MG63 (cell line): ENCODE measurements at regions not wholly inside any gene's neighbourhood (a gene's known extent, or its start where the extent isn't known, plus 50 kb on each side); places are given as distances from the start of the nearest gene placed in this dataset.
"Not testable (repeated sequence)": the region's sequence is repeated elsewhere in the genome, so short reads cannot be mapped to it uniquely, and the experiment has no call there.

Source experiments
- DNase-seq: peaks from one replicate; pipeline ENCODE4 v3.0.0-alpha.2; 2020
- H3K27me3 ChIP-seq: fragments of 250-450 bp; sonication (Bioruptor Pico); 2 replicates; pipeline ENCODE4 v1.5.1; 2020; ENCODE audit warnings: mild to moderate bottlenecking, moderate library complexity
- H3K36me3 ChIP-seq: fragments of 250-450 bp; sonication (Bioruptor Pico); 2 replicates; pipeline ENCODE4 v1.5.1; 2020; ENCODE audit warnings: mild to moderate bottlenecking, moderate library complexity
- H3K4me3 ChIP-seq: fragments of 250-450 bp; sonication (Bioruptor Pico); 2 replicates; pipeline ENCODE4 v1.5.1; 2020; ENCODE audit warnings: mild to moderate bottlenecking, moderate library complexity
- H3K9me3 ChIP-seq: fragments of 250-450 bp; sonication (Bioruptor Pico); 2 replicates; pipeline ENCODE4 v1.5.1; 2020; ENCODE audit warnings: mild to moderate bottlenecking, moderate library complexity

DNA sequence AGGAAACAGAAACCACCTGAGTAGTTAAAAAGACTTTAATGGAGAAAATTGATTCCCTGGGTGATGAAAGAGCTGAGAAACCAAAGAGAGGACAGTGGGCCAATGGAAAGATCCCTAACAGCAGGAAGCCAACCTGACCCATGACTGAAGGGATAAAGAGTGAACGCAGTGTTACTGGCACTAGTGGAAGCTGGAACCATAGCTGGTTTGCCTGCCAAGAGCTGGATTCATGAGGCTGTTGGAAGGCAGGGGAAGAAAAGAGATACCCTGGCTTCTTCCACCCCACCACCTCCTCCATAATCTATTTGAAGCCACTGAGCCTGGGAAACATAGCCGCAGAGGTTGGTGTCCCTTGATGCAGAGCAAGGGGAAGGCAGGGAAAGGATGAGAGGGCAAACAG, 125.5 kb upstream of the PRKD1 start:
- H3K4me3 ChIP-seq = no peak overlapping the region
- no peaks in the 10 kb centered on the region for H3K9me3 ChIP-seq
- DNase-seq = peak; percentile 22
- no peaks in the 10 kb centered on the region for H3K27me3 ChIP-seq
- H3K36me3 ChIP-seq = no peaks in the 10 kb centered on the region

GRCh38 chr14:30054201-30054600, 126.6 kb upstream of the PRKD1 start:
- H3K36me3 ChIP-seq = no peaks in the 10 kb centered on the region
- H3K9me3 ChIP-seq = no peaks in the 10 kb centered on the region
- no peaks in the 10 kb centered on the region for H3K27me3 ChIP-seq
- no peak for DNase-seq
- no peak overlapping the region for H3K4me3 ChIP-seq

- H3K27me3 ChIP-seq = no peaks in the 10 kb centered on the region
- no peak overlapping the region for H3K4me3 ChIP-seq
- DNase-seq = no peak
- no peaks in the 10 kb centered on the region for H3K36me3 ChIP-seq
- H3K9me3 ChIP-seq = no peaks in the 10 kb centered on the region
Measured at GRCh38 chr14:30058401-30058800, 130.8 kb upstream of the PRKD1 start.

DNA sequence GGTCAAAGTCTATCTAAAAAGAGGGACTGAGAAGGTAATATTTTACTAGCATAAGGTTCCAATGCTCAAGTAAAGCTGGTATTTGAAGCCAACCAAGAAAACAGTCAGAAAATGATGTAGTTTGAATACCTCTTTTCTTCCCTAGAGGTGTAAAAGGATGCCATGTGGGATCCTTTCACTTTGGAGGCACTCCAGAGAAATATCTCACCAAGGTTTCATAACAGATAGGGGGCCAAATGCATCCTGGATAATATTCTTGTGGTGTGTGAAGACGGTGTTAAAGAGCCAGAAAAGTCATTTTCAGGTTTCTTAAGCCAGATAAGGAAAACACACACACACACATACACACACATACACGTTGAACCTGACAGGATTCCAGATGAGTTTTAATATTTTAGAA, 136.1 kb upstream of the PRKD1 start:
- Histone ChIP-seq H3K27me3 (no peaks in the 10 kb centered on the region), H3K9me3 (no peaks in the 10 kb centered on the region), H3K4me3 (no peak overlapping the region), H3K36me3 (no peaks in the 10 kb centered on the region)
- DNase-seq = no peak

DNA sequence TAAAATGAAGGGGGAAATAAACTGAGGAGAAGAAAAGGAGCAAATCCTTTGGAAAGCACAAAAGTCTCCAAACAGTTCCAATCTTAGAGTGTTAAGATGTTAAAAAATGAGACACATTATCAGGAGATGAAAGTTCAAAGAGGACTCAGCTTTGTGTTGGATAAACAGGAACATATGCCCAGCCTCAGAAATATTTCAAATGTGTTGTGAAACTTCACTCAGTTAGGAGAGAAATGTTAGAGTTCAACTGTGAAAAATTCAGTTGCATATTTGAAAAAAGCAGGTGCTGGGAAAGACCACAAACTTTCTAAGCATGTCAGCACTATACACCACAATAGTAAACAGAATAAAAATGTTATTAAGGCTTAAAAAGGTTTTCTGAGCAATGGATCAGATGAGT, 136.8 kb upstream of the PRKD1 start:
- H3K36me3 ChIP-seq = no peaks in the 10 kb centered on the region
- H3K9me3 ChIP-seq = no peaks in the 10 kb centered on the region
- H3K27me3 ChIP-seq = no peaks in the 10 kb centered on the region
- H3K4me3 ChIP-seq = no peak overlapping the region
- DNase-seq = no peak

DNA sequence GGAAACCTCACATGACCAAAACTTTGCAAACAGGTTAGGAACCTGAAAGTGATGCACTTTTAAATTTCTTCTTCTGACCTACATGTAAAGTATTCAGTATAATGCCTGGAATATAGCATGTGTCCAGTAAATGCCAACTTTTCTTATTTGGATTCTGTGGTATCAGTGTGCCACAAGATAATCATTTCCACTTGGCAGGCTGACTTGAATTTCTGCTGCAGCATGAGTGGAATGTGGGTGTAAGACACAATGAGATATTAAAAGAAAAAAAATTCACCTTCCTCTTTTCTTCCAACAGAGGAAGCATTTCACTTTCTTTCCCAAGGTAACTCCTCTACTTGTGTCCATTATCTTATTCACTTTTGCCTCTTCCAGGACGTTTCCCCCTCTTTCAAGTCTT, 141.9 kb upstream of the PRKD1 start:
- Histone ChIP-seq H3K4me3 (no peak overlapping the region), H3K27me3 (no peaks in the 10 kb centered on the region), H3K36me3 (no peaks in the 10 kb centered on the region), H3K9me3 (no peaks in the 10 kb centered on the region)
- DNase-seq = no peak

DNA sequence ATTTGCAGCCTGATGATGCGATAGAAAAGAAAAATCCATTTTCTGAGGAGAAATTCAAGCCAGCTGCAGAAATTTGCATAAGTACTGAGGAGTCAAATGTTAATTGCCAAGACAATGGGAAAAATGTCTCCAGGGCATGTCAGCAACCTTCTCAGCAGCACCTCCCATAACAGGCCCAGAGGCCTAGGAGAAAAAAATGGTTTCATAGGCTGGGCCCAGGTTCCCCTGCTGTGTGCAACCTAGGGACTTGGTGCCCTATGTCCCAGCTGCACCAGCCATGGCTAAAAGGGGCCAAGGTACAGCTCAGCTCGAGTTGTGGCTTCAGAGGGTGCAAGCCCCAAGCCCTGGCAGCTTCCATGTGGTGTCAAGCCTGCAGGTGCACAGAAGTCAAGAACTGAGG, 144.8 kb upstream of the PRKD1 start:
- not testable (repeated sequence) for H3K4me3 ChIP-seq, H3K9me3 ChIP-seq, DNase-seq, H3K27me3 ChIP-seq, H3K36me3 ChIP-seq

GRCh38 chr14:30077946-30078345, 150.3 kb upstream of the PRKD1 start:
- no peak overlapping the region for H3K4me3 ChIP-seq
- H3K36me3 ChIP-seq = no peaks in the 10 kb centered on the region
- no peaks in the 10 kb centered on the region for H3K27me3 ChIP-seq
- H3K9me3 ChIP-seq = no peaks in the 10 kb centered on the region
- DNase-seq = no peak

- Histone ChIP-seq H3K36me3 (no peaks in the 10 kb centered on the region), H3K4me3 (no peak overlapping the region), H3K27me3 (no peaks in the 10 kb centered on the region), H3K9me3 (no peaks in the 10 kb centered on the region)
- no peak for DNase-seq
Measured at GRCh38 chr14:30078811-30079402, 151.3 kb upstream of the PRKD1 start.

DNA sequence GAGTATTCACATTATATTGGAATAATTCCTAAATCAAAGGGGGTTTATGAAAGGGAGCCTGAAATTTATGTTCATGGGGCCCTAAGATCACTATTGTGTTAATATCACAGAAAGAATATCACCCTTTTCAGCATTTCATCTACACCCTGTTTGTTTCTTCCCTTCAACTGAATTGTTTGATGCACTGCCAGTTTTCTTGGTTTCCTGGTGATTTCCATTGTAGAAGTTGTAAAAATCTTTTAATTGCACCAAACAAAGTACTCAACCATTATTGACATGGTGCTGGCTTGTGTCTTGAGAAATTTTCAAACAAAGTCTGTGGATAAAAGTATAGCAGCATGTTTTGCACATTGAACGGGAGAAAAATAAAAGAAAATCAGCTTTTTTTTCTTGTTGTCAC, 154.8 kb upstream of the PRKD1 start:
- Histone ChIP-seq H3K4me3 (no peak overlapping the region), H3K9me3 (no peaks in the 10 kb centered on the region), H3K27me3 (no peaks in the 10 kb centered on the region), H3K36me3 (no peaks in the 10 kb centered on the region)
- DNase-seq = no peak

DNA sequence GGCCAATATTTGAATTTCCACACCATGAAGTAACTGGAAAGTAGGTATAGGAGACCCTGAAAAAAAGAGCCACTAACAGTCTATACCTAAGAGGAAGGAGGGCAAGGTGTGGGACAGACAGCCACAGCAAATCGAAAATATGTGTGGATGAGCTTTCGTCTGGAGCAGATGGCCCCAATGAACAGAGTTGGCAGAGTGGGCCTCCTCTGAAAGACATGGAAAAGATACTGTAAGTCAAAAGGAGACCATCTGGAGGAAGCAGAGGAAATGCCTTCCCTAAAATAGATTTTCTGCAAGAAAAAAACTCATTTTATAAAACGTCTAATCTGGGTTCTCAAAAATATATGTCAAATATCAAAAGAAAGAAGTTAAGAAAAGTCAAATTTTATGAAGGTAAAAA, 157.2 kb upstream of the PRKD1 start:
- no peak for DNase-seq

DNA sequence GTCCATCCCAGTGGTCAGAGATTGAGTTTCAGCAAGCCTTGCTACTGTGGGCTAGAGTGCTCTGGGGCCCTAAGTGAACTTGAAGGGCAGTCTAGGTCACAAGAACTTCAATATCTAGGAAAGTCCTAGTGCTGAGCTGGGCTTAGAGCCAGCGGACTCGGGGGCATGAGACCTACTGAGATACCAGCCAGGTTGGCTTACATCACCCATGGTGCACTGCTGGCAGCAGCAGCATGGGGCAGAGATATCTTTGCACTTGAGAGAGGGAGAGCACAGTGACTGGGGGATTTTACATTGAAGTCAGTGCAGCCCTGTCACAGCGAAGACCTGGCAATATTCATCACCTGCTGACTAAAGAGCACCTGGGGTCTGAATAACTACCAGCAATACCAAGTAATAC, 158.3 kb upstream of the PRKD1 start:
- H3K9me3 ChIP-seq = no peaks in the 10 kb centered on the region
- H3K4me3 ChIP-seq = no peak overlapping the region
- no peak for DNase-seq
- H3K27me3 ChIP-seq = no peaks in the 10 kb centered on the region
- no peaks in the 10 kb centered on the region for H3K36me3 ChIP-seq

More for the DNA sequence above, 157.2 kb upstream of the PRKD1 start:
- H3K27me3 ChIP-seq = no peaks in the 10 kb centered on the region
- H3K4me3 ChIP-seq = no peak overlapping the region
- no peaks in the 10 kb centered on the region for H3K9me3 ChIP-seq
- no peaks in the 10 kb centered on the region for H3K36me3 ChIP-seq

DNA sequence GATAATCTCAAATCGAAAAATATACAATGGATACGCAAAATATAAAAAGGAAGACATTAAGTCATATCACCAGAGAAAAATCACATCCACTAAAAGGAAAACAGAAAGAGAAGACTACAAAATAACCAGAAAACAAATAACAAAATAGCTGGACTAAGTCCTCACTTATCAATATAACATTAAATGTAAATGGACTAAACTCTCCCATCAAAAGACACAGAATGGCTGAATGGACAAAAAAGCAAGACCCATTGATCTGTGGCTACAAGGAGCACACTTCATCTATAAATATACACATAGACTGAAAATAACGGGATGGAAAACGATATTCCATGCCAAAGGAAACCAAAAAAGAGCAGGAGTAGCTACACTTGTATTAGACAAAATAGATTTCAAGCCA, 161.0 kb upstream of the PRKD1 start:
- no peaks in the 10 kb centered on the region for H3K36me3 ChIP-seq
- no peak overlapping the region for H3K4me3 ChIP-seq
- no peaks in the 10 kb centered on the region for H3K27me3 ChIP-seq
- no peak for DNase-seq
- H3K9me3 ChIP-seq = peaks cover 5% of the 10 kb centered on the region

DNA sequence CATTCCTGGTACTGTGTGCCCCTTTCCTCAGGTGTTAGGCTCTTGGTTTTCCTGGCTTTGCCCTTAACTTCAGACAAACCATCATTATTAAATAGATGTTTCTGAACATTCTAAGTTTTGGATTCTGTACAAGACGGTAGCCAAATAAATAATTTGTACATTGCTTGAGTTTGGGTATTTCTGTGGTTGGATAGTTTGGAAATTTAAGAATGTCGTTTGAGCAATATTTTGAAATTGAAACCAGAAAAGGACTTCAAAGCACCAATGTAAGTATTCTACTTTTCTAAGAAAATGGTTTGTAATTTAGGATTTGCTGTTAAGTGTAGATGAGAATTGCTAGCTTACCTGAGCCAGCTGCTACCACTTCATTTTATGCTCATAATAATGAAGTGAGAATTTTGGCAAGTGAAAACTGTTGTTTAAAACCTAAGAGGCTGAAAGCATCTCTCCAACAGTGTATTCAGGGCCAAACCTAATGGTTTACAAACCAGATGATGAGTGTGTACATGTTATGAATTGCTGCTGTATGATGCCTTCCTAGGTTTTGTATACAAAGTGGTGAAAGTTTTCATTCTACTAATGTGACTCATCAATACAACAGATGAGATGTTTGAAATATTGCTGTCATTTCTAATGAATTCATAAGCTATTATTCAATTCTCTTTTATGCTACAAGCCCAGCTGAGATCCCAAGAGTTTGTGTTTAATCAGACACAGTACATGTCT, 181.5 kb upstream of the PRKD1 start:
- Histone ChIP-seq H3K9me3 (no peaks in the 10 kb centered on the region), H3K4me3 (no peak overlapping the region), H3K27me3 (no peaks in the 10 kb centered on the region), H3K36me3 (no peaks in the 10 kb centered on the region)
- no peak for DNase-seq

GRCh38 chr14:30114051-30114450, 186.4 kb upstream of the PRKD1 start:
- no peaks in the 10 kb centered on the region for H3K27me3 ChIP-seq
- H3K4me3 ChIP-seq = no peak overlapping the region
- DNase-seq = no peak
- no peaks in the 10 kb centered on the region for H3K36me3 ChIP-seq
- H3K9me3 ChIP-seq = no peaks in the 10 kb centered on the region

DNA sequence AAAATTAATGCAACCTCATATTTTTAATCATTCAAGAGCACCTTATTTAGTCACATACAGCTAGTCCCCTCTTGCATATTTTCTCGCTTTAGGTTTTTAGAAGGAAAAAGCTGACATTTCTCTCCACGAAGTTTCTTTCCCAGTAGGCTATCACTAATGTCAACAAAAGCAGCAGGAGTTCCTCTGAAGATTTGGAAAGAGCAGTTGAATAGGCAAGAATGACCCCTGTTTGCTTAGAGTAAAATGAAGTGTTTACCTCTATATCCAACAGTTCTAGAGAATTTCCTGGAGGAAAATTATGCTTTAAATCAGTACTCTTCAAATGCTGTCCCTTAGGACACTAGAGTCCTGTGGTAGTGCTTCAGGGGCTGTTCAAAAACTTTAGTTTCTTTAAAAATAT, 188.1 kb upstream of the PRKD1 start:
- DNase-seq = no peak
- no peaks in the 10 kb centered on the region for H3K27me3 ChIP-seq
- no peaks in the 10 kb centered on the region for H3K36me3 ChIP-seq
- H3K9me3 ChIP-seq = no peaks in the 10 kb centered on the region
- H3K4me3 ChIP-seq = no peak overlapping the region

DNA sequence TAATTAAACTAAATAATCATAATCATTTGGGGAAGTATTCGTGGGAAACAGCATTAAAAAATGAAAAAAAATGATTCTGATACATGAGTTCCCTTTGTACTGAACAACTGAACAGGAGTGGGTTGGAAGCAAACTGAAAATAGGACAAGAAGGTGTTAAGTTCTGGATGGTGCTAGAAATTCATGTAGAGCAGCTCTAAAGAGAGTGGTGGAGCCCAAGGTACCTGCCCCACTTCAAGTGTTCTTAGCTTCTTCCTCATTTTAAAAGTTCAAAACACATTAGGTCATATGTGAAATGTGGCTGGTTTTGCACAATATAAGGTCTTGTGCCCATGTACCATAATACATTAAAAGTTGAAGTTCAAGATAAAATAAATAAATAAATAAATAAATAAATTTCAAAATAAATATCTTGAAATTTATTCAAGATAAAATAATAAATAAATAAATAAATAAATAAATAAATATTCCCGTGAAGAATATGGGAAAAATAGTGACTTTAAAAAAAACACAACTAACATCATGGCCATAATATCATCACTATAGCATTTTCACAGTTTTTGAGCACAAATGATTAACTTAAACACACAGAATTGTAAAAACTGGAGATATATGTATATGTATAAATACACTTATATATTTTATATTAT, 191.5 kb upstream of the PRKD1 start:
- Histone ChIP-seq H3K4me3 (no peak overlapping the region), H3K9me3 (no peaks in the 10 kb centered on the region), H3K27me3 (no peaks in the 10 kb centered on the region), H3K36me3 (no peaks in the 10 kb centered on the region)
- DNase-seq = no peak

- DNase-seq = no peak
- Histone ChIP-seq H3K4me3 (no peak overlapping the region), H3K36me3 (no peaks in the 10 kb centered on the region), H3K9me3 (no peaks in the 10 kb centered on the region), H3K27me3 (no peaks in the 10 kb centered on the region)
Measured at GRCh38 chr14:30125322-30125979, 197.8 kb upstream of the PRKD1 start.
